GM10266 (cell line): ENCODE measurements at regions not wholly inside any gene's neighbourhood (a gene's known extent, or its start where the extent isn't known, plus 50 kb on each side); places are given as distances from the start of the nearest gene placed in this dataset.

Experiments
- DNase-seq: peaks from one replicate; pipeline ENCODE4 v3.0.0; 2012; ENCODE audit errors: extremely low spot score
- CTCF ChIP-seq: IDR thresholded peaks from 2 replicates; pipeline ENCODE4 v1.5.1; 2012; ENCODE audit warnings: mild to moderate bottlenecking, low read depth; ENCODE audit not compliant: control insufficient read depth, insufficient read depth; ENCODE audit errors: missing control alignments

- no peak for DNase-seq
- no peak for TF ChIP-seq CTCF
These were observed 524.8 kb upstream of the GJE1 start for GRCh38 chr6:141607956-141608355.

DNA sequence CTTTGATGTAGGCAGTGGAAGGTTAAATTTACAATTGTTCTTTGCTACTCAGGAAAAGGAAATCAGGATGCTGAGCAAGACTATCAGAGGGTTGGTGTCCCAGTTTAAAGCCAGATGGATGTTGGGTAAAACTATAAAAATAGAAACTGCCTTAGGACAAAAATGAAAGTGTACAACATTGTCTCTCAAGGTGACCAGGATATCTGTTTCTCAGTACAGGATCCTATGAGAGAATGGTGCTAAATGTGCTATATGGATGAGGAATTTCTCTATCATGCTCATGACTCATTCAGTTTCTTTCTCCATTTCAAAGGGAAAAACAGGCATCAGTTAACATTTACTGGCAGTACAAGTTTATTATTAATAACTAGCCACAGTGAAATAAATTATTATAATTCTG lies 534.2 kb upstream of the GJE1 start:
- no peak for DNase-seq

DNA sequence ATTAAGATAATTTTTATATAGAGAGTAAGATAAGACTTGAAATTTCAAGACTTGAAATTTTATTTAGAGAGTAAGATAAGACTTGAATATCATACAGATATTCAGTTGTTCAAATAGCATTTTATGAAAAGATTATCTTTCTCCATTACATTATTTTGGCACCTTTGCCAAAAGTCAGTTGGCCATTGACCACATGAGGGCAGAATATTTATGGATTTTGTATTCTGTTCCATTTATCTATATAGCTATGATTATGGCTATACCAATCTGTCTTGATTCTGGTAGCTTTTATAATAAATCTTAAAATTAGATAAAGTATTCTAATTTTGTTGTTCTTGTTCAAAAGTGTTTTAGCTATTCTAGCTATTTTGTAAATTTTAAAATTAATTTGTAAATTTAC lies 537.9 kb upstream of the GJE1 start:
- DNase-seq, result no peak
- no peak for TF ChIP-seq CTCF

More for the DNA sequence above, 534.2 kb upstream of the GJE1 start:
- no peak for TF ChIP-seq CTCF

DNA sequence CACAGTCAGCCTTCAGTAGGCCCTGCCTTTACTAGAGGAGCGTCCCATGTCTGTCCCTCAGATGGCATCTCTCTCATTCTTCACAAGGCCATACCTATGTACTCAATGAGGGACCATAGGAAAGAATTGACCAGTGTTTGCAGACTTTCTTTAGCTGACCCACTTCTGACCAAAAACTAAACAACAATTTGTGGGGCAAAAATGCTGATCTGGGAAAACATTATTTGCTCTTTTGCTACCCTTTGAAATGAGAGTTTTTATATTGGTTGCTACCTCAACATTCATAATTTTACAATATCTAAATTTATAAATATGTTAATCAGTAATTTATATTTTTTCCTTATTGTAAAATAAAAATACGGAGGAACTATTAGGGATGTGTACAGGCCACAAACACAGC lies 539.4 kb upstream of the GJE1 start:
- TF ChIP-seq CTCF, result no peak
- no peak for DNase-seq

DNA sequence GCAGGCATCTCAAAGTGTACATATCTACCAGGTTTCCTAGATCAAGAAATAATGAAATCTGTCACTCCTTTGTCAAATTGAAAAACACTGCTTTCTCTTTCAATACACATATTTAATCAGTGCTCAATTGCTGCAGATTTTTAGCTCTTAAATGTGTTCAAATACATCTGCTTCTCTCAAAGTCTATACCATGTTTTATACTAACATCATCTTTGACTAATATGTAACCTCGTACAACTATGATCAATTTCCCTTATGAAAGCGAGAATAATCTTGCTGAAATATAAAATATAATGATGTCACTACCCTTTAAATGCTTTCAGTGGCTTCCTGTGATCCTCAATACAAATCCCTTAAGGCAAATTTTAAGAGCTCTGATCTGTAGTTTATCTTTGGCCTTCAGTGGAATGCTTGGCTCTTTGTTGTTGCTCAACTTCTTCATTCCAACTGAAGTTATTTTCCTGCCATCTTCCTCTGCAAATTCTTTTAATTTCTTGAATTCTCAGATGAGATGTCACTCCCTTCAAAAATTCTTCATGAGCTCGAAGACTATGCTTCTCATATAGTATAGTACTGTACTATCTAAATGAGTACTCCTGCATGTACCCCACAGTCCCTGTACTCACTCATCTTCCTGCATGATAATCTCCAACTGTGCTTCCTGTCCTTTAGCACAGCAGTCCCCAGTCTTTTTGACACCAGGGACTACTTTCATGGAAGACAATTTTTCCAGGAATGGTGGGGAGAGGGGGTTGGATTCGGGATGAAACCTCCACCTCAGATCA lies 545.1 kb upstream of the GJE1 start:
- TF ChIP-seq CTCF, result no peak
- no peak for DNase-seq

GRCh38 chr6:141580988-141581552 lies 551.7 kb upstream of the GJE1 start:
- no peak for DNase-seq
- TF ChIP-seq CTCF, result no peak

- no peak for DNase-seq
- no peak for TF ChIP-seq CTCF
These were observed 552.6 kb upstream of the GJE1 start for GRCh38 chr6:141580131-141580530.
